IMR-90 (cell line): ENCODE measurements at regions not wholly inside any gene's neighbourhood (a gene's known extent, or its start where the extent isn't known, plus 50 kb on each side); places are given as distances from the start of the nearest gene placed in this dataset.

Source experiments
- ATAC-seq: fragments of 200-7000 bp; cut with Tn5 transposase; 2 replicates; pipeline ENCODE4 v1.9.1; 2020; ENCODE audit warnings: low read depth, mild to moderate bottlenecking, moderate library complexity
- BruUV-seq: library from RNA; stranded (reverse); fragments of 400-500 nt; replicated peaks from 2 replicates; lab custom pipeline; 2021; lab: Mats Ljungman, UMichigan
- CTCF ChIA-PET: fragments of 300-600 bp; formaldehyde crosslinking; extraction: SDS; loops from one replicate; lab custom pipeline; 2021; ENCODE audit warnings: antibody characterized with exemption; lab: Yijun Ruan, JAX
- POLR2A ChIA-PET: fragments of 300-600 bp; sonication (Branson Sonifier 250); formaldehyde crosslinking; loops from one replicate; lab custom pipeline; 2022; ENCODE audit warnings: antibody characterized with exemption; ENCODE audit not compliant: unreplicated experiment; lab: Charles Lee
- DNase-seq: peaks from one replicate; pipeline ENCODE4 v3.0.0; 2013
- H2AFZ ChIP-seq: replicated peaks from 2 replicates; pipeline ENCODE3; 2013; ENCODE audit warnings: low read length, mild to moderate bottlenecking; ENCODE audit not compliant: poor library complexity
- H2AK5ac ChIP-seq: 2 replicates; pipeline ENCODE4 v1.6.1; 2013; ENCODE audit warnings: low read depth, low read length, inconsistent platforms
- H2AK9ac ChIP-seq: replicated peaks from 2 replicates; pipeline ENCODE3; 2013; ENCODE audit warnings: mild to moderate bottlenecking, low read depth, low read length, moderate library complexity; ENCODE audit not compliant: poor library complexity
- H2BK120ac ChIP-seq: 2 replicates; pipeline ENCODE4 v1.6.1; 2013; ENCODE audit warnings: low read depth, low read length, inconsistent platforms
- H2BK15ac ChIP-seq: 3 replicates; pipeline ENCODE4 v1.6.1; 2013; ENCODE audit warnings: low read depth, low read length, inconsistent platforms
- H2BK20ac ChIP-seq: 2 replicates; pipeline ENCODE4 v1.6.1; 2013; ENCODE audit warnings: low read depth, mild to moderate bottlenecking, inconsistent platforms, low read length, moderate library complexity
- H2BK5ac ChIP-seq: 2 replicates; pipeline ENCODE4 v1.6.1; 2013; ENCODE audit warnings: mild to moderate bottlenecking, low read depth, low read length, inconsistent platforms; ENCODE audit not compliant: poor library complexity, severe bottlenecking
- H3K14ac ChIP-seq: replicated peaks from 2 replicates; pipeline ENCODE4 v1.6.1; 2013; ENCODE audit warnings: low read depth, low read length, inconsistent platforms
- H3K18ac ChIP-seq: 2 replicates; pipeline ENCODE4 v1.6.1; 2013; ENCODE audit warnings: low read depth, low read length, control low read depth
- H3K23ac ChIP-seq: 2 replicates; pipeline ENCODE4 v1.6.1; 2013; ENCODE audit warnings: low read depth, low read length, inconsistent platforms
- H3K27ac ChIP-seq: 2 replicates; pipeline ENCODE4 v1.5.1; 2013; ENCODE audit warnings: mild to moderate bottlenecking, control low read depth, low read length; ENCODE audit not compliant: insufficient read depth
- H3K27me3 ChIP-seq: 2 replicates; pipeline ENCODE4 v1.6.1; 2013; ENCODE audit warnings: low read length; ENCODE audit not compliant: control insufficient read depth, insufficient read depth
- H3K36me3 ChIP-seq: 2 replicates; pipeline ENCODE4 v1.6.1; 2013; ENCODE audit warnings: low read length, mixed read lengths; ENCODE audit not compliant: control insufficient read depth, insufficient read depth
- H3K4ac ChIP-seq: 2 replicates; pipeline ENCODE4 v1.6.1; 2013; ENCODE audit warnings: low read depth, low read length, inconsistent platforms
- H3K4me1 ChIP-seq: 2 replicates; pipeline ENCODE4 v1.6.1; 2013; ENCODE audit warnings: low read length, mixed read lengths; ENCODE audit not compliant: control insufficient read depth, insufficient read depth
- H3K4me2 ChIP-seq: 2 replicates; pipeline ENCODE4 v1.6.1; 2013; ENCODE audit warnings: low read depth, mild to moderate bottlenecking, control low read depth, low read length, moderate library complexity
- H3K4me3 ChIP-seq: 2 replicates; pipeline ENCODE4 v1.5.1; 2013; ENCODE audit warnings: low read depth, mild to moderate bottlenecking, control low read depth, low read length, moderate library complexity; ENCODE audit not compliant: insufficient read depth
- H3K56ac ChIP-seq: 2 replicates; pipeline ENCODE4 v1.6.1; 2013; ENCODE audit warnings: low read length, inconsistent platforms; ENCODE audit not compliant: insufficient read depth; ENCODE audit errors: extremely low read depth
- H3K79me1 ChIP-seq, 2 experiments: 2 replicates each; pipeline ENCODE4 v1.6.1; 2013; ENCODE audit warnings: low read length in 2 of 2, inconsistent platforms in 1 of 2, low read depth in 1 of 2
- H3K9ac ChIP-seq: 2 replicates; pipeline ENCODE4 v1.6.1; 2013; ENCODE audit warnings: low read depth, low read length, control low read depth
- H3K9me1 ChIP-seq: 2 replicates; pipeline ENCODE4 v1.6.1; 2013; ENCODE audit warnings: low read length, inconsistent platforms; ENCODE audit not compliant: insufficient read depth
- H3K9me3 ChIP-seq: 2 replicates; pipeline ENCODE4 v1.6.1; 2013; ENCODE audit warnings: low read length; ENCODE audit not compliant: control insufficient read depth, insufficient read depth
- H4K20me1 ChIP-seq: 2 replicates; pipeline ENCODE4 v1.6.1; 2013; ENCODE audit warnings: low read length, inconsistent platforms; ENCODE audit not compliant: insufficient read depth
- H4K5ac ChIP-seq: 2 replicates; pipeline ENCODE4 v1.6.1; 2013; ENCODE audit warnings: mild to moderate bottlenecking, low read depth, low read length, control low read depth
- H4K8ac ChIP-seq, 2 experiments: 2 replicates each; pipeline ENCODE4 v1.6.1; 2013; ENCODE audit warnings: low read depth in 2 of 2, low read length in 2 of 2, control low read depth in 1 of 2, inconsistent platforms in 1 of 2
- H4K91ac ChIP-seq: 2 replicates; pipeline ENCODE4 v1.6.1; 2013; ENCODE audit warnings: low read depth, low read length, inconsistent platforms; ENCODE audit not compliant: insufficient read depth
- MXI1 ChIP-seq: IDR thresholded peaks from 2 replicates; pipeline ENCODE4 v1.6.1; 2012; ENCODE audit warnings: low read depth, mild to moderate bottlenecking, low read length, moderate library complexity, borderline replicate concordance
- NFE2L2 ChIP-seq: fragments of 150-350 bp; IDR thresholded peaks from 2 replicates; pipeline ENCODE4 v1.6.1; 2016; ENCODE audit warnings: low read depth, mild to moderate bottlenecking, low read length
- SMC3 ChIP-seq: fragments of 150-350 bp; IDR thresholded peaks from 2 replicates; pipeline ENCODE4 v1.6.1; 2016; ENCODE audit warnings: low read depth, mild to moderate bottlenecking, antibody characterized with exemption, low read length, moderate library complexity
- WGBS, 2 experiments: methylation state at CpG; one replicate each; pipeline versions ENCODE4 v1.1.5 to v1.1.7; 2013; ENCODE audit warnings: missing lambda C conversion rate in 2 of 2; ENCODE audit not compliant: insufficient read length in 1 of 2; ENCODE audit errors: extremely low coverage in 2 of 2; 5-methylcytosine and 5-hydroxymethylcytosine counted together
- dilution Hi-C: fragments of 300-500 bp; cut with HindIII; formaldehyde crosslinking; loops from one replicate; pipeline ENCODE4 v1.14.3; 2018; ENCODE audit warnings: low sequenced_read_pairs; ENCODE audit not compliant: unreplicated experiment
- in situ Hi-C: fragments of 300-500 bp; cut with MboI; formaldehyde crosslinking; loops from 3 replicates; pipeline ENCODE4 v1.14.3; 2019; ENCODE audit warnings: low sequenced_read_pairs, inconsistent platforms, mixed read lengths
- intact Hi-C: fragments of 100-400 bp; cut with micrococcal nuclease; formaldehyde crosslinking; loops from 2 replicates; pipeline ENCODE4 v1.10.0; 2022
- TF ChIP-seq, protein P1 (sequence below): fragments of 150-350 bp; IDR thresholded peaks from 2 replicates; pipeline ENCODE4 v1.6.1; 2017; ENCODE audit warnings: mild to moderate bottlenecking, antibody characterized with exemption, low read length, low read depth

DNA sequence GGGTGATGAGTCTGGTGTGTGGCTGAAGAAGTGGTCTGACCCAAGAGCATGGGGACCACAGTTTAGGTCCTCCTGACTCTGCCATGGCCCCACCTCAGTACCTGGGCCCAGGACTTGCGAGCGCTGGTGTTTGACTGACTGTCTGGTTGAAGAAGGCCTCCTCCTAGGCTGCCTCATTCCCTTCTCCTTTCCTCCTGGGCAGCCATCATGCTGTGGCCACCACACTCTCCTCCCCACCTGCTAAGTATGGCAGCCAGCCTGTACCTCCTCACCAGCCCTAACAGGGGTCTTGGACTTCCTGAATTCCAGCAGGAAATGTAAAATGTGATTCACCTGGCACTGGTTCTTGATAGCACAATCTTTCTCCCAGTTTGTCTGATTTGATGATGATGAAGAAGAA lies 156.8 kb upstream of the GPR26 start:
- no peak overlapping the region for H2BK5ac ChIP-seq
- H2BK15ac ChIP-seq: no peak overlapping the region
- H3K4me1 ChIP-seq: no peaks in the 10 kb centered on the region
- no TSS peak for BruUV-seq
- ChIA-PET CTCF (no interaction called here), POLR2A (no interaction called here)
- no peak overlapping the region for H4K8ac ChIP-seq
- H3K27ac ChIP-seq: no peak overlapping the region
- no peak overlapping the region for H2AK5ac ChIP-seq
- H3K14ac ChIP-seq: no peak overlapping the region
- H2BK20ac ChIP-seq: no peak overlapping the region
- no peak overlapping the region for H4K5ac ChIP-seq
- H2AK9ac ChIP-seq: no peak overlapping the region
- no peak overlapping the region for H2BK120ac ChIP-seq
- H3K4ac ChIP-seq: no peak overlapping the region
- ATAC-seq (no peak), DNase-seq (no peak)
- H3K56ac ChIP-seq: no peak overlapping the region
- TF ChIP-seq NFE2L2 (no peak), MXI1 (no peak), SMC3 (no peak)
- TF ChIP-seq, protein P1, sequence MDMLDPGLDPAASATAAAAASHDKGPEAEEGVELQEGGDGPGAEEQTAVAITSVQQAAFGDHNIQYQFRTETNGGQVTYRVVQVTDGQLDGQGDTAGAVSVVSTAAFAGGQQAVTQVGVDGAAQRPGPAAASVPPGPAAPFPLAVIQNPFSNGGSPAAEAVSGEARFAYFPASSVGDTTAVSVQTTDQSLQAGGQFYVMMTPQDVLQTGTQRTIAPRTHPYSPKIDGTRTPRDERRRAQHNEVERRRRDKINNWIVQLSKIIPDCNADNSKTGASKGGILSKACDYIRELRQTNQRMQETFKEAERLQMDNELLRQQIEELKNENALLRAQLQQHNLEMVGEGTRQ: no peak
- no peak overlapping the region for H3K4me3 ChIP-seq
- H3K36me3 ChIP-seq: no peaks in the 10 kb centered on the region
- no peaks in the 10 kb centered on the region for H3K27me3 ChIP-seq
- H3K79me1 ChIP-seq: no peaks in the 10 kb centered on the region
- H3K9me3 ChIP-seq: peaks cover 39% of the 10 kb centered on the region
- dilution Hi-C loops: no loop called here
- H4K20me1 ChIP-seq: no peaks in the 10 kb centered on the region
- H4K91ac ChIP-seq: no peak overlapping the region
- H3K9me1 ChIP-seq: no peaks in the 10 kb centered on the region
- intact Hi-C loops: no loop called here
- in situ Hi-C loops: no loop called here
- H3K4me2 ChIP-seq: no peak overlapping the region
- no CpG with 5 or more reads among the region's 2 CpGs for WGBS, 2 experiments
- no peak overlapping the region for H3K23ac ChIP-seq
- H2AFZ ChIP-seq: no peak overlapping the region
- H3K9ac ChIP-seq: no peak overlapping the region
- no peak overlapping the region for H3K18ac ChIP-seq
